Fibroblast of villous mesenchyme (primary cell): ENCODE measurements at regions not wholly inside any gene's neighbourhood (a gene's known extent, or its start where the extent isn't known, plus 50 kb on each side); places are given as distances from the start of the nearest gene placed in this dataset.

ENCODE experiments used
- DNase-seq: peaks from one replicate; pipeline ENCODE4 v3.0.0-alpha.2; 2010; ENCODE audit warnings: low read depth
- H3K4me3 ChIP-seq: 2 replicates; pipeline ENCODE4 v1.5.1; 2011; ENCODE audit warnings: low read depth, mild to moderate bottlenecking, low read length
- CTCF ChIP-seq: IDR thresholded peaks from 2 replicates; pipeline ENCODE4 v1.5.1; 2012; ENCODE audit warnings: low read depth, mild to moderate bottlenecking, low read length; ENCODE audit not compliant: insufficient read depth

- no peak for DNase-seq
- H3K4me3 ChIP-seq, result no peak overlapping the region
- TF ChIP-seq CTCF, result no peak
Measured at GRCh38 chr4:38268837-38269236, 308.6 kb downstream of the PTTG2 start.

- no peak overlapping the region for H3K4me3 ChIP-seq
- no peak for TF ChIP-seq CTCF
- no peak for DNase-seq
Measured at GRCh38 chr4:38273407-38273806, 313.2 kb downstream of the PTTG2 start.

GRCh38 chr4:38275331-38276100 is 315.3 kb downstream of the PTTG2 start:
- no peak overlapping the region for H3K4me3 ChIP-seq
- no peak for DNase-seq
- TF ChIP-seq CTCF, result no peak

- no peak overlapping the region for H3K4me3 ChIP-seq
- no peak for DNase-seq
- TF ChIP-seq CTCF, result no peak
Measured at GRCh38 chr4:38278255-38278654, 318.1 kb downstream of the PTTG2 start.

GRCh38 chr4:38279077-38279476 is 318.9 kb downstream of the PTTG2 start:
- H3K4me3 ChIP-seq, result no peak overlapping the region
- TF ChIP-seq CTCF, result no peak
- DNase-seq, result no peak

GRCh38 chr4:38279650-38280322 is 319.6 kb downstream of the PTTG2 start:
- DNase-seq, result no peak

More at GRCh38 chr4:38279650-38280322, 319.6 kb downstream of the PTTG2 start:
- no peak overlapping the region for H3K4me3 ChIP-seq
- no peak for TF ChIP-seq CTCF
